Keratinocyte (primary cell): ENCODE measurements at regions not wholly inside any gene's neighbourhood (a gene's known extent, or its start where the extent isn't known, plus 50 kb on each side); places are given as distances from the start of the nearest gene placed in this dataset.

Source experiments
- DNase-seq: peaks from one replicate; pipeline ENCODE4 v3.0.0-alpha.2; 2011; ENCODE audit warnings: low read depth, missing footprints, low spot score
- FAIRE-seq: peaks from 2 replicates; lab custom pipeline; 2011; peaks lifted over from hg19 to GRCh38; lab: Jason Lieb, UNC
- H2AFZ ChIP-seq: 2 replicates; pipeline ENCODE4 v1.6.0; 2012; ENCODE audit warnings: low read length, control low read depth, inconsistent platforms; ENCODE audit not compliant: control insufficient read depth
- H3K27ac ChIP-seq: 2 replicates; pipeline ENCODE4 v1.5.1; 2011; ENCODE audit warnings: low read length; ENCODE audit not compliant: control insufficient read depth, insufficient read depth
- H3K27me3 ChIP-seq: 3 replicates; pipeline ENCODE4 v1.6.0; 2011; ENCODE audit warnings: low read length; ENCODE audit not compliant: control insufficient read depth, insufficient read depth; ENCODE audit errors: extremely low read depth
- H3K36me3 ChIP-seq, 2 experiments: 2 replicates in 1 of 2; 3 replicates in 1 of 2; pipeline ENCODE4 v1.5.1; 2011; ENCODE audit warnings: low read length in 2 of 2, mild to moderate bottlenecking in 1 of 2; ENCODE audit not compliant: control insufficient read depth in 2 of 2, insufficient read depth in 2 of 2; ENCODE audit errors: extremely low read depth in 1 of 2
- H3K4me1 ChIP-seq: 3 replicates; pipeline ENCODE4 v1.5.1; 2011; ENCODE audit warnings: low read length; ENCODE audit not compliant: control insufficient read depth, insufficient read depth; ENCODE audit errors: extremely low read depth
- H3K4me2 ChIP-seq: 3 replicates; pipeline ENCODE4 v1.6.0; 2011; ENCODE audit warnings: low read depth, low read length; ENCODE audit not compliant: control insufficient read depth, insufficient read depth; ENCODE audit errors: extremely low read depth
- H3K4me3 ChIP-seq, 3 experiments: fragments of 200-600 bp in 1 of 3; sonication (generic) in 1 of 3; 2 replicates in 2 of 3; 3 replicates in 1 of 3; pipeline ENCODE4 v1.5.1; 2011 to 2016; ENCODE audit warnings: low read length in 3 of 3, mild to moderate bottlenecking in 3 of 3, control low read depth in 2 of 3, inconsistent platforms in 1 of 3, low read depth in 1 of 3, mixed read lengths in 1 of 3, mixed run types in 1 of 3, moderate library complexity in 1 of 3; ENCODE audit not compliant: control insufficient read depth in 2 of 3, insufficient read depth in 2 of 3; ENCODE audit errors: extremely low read depth in 1 of 3
- H3K79me2 ChIP-seq: 2 replicates; pipeline ENCODE4 v1.6.0; 2012; ENCODE audit warnings: low read length; ENCODE audit not compliant: control insufficient read depth, insufficient read depth
- H3K9ac ChIP-seq: 3 replicates; pipeline ENCODE4 v1.6.0; 2011; ENCODE audit warnings: low read length; ENCODE audit not compliant: control insufficient read depth, insufficient read depth; ENCODE audit errors: extremely low read depth
- H3K9me1 ChIP-seq: 3 replicates; pipeline ENCODE4 v1.6.0; 2011; ENCODE audit warnings: low read length; ENCODE audit not compliant: control insufficient read depth, insufficient read depth; ENCODE audit errors: extremely low read depth
- H3K9me3 ChIP-seq: 2 replicates; pipeline ENCODE4 v1.5.1; 2012; ENCODE audit warnings: low read depth, low read length; ENCODE audit not compliant: control insufficient read depth
- H4K20me1 ChIP-seq: 3 replicates; pipeline ENCODE4 v1.6.0; 2011; ENCODE audit warnings: low read length; ENCODE audit not compliant: control insufficient read depth, insufficient read depth; ENCODE audit errors: extremely low read depth
- EZH2 ChIP-seq: IDR thresholded peaks from one replicate; pipeline ENCODE4 v1.6.1; 2012; ENCODE audit warnings: inconsistent platforms, mild to moderate bottlenecking, low read length, moderate library complexity
- dilution Hi-C: fragments of 300-500 bp; cut with MboI; formaldehyde crosslinking; loops from one replicate; pipeline ENCODE4 v1.7.0; 2020; ENCODE audit warnings: low sequenced_read_pairs; ENCODE audit not compliant: extremely low pct_ligation_motif_present
- TF ChIP-seq, protein P1 (sequence below), 3 experiments: IDR thresholded peaks in 1 of 3; conservative IDR thresholded peaks in 1 of 3; optimal IDR thresholded peaks in 1 of 3; 2 replicates in 2 of 3; 3 replicates in 1 of 3; pipeline versions ENCODE3 to v1.5.1; 2011; ENCODE audit warnings: low read length in 3 of 3, mild to moderate bottlenecking in 3 of 3, moderate library complexity in 2 of 3, control low read depth in 1 of 3, inconsistent platforms in 1 of 3; ENCODE audit not compliant: insufficient read depth in 2 of 3; ENCODE audit errors: extremely low read depth in 1 of 3

DNA sequence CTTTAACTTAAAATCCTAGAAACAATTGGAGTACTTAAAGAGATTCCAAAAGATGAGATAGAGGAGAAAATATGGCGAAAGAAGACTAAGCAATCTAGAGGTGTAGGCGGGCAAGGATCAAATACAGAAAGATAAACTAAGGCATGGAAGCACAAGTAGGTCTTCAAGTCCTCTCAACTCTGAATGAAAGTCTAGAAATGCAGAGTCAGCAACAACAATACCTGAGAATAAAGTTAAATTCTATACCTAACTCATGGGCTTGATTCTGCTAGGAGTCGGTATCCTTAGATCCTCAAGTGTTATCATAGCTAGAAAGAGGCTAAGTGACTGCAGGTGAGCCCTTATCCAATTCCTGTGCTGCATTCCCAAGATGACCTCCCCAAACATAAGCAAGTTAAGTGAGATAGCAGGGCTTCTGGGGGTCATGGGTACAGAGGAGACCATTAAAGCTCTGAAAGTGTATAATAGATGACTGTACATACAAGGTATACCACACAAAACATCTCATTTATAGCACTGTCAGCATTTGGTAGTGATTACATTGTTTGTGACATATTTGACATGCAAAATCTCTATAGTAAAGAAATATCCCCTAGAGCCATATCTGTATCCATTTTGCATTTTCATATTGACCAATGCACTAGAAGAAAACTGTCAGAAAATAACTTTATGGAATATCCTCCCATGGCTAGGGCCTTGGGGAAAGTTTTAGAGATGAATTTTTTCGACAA is 82.5 kb upstream of the ARID2 start:
- DNase-seq (no peak), FAIRE-seq (no peak)
- H3K9ac ChIP-seq = no peak overlapping the region
- peaks cover 11% of the 10 kb centered on the region for H3K4me1 ChIP-seq
- no peak overlapping the region for H3K4me2 ChIP-seq
- no peaks in the 10 kb centered on the region for H3K27me3 ChIP-seq
- H3K4me3 ChIP-seq = no peak overlapping the region
- no peak overlapping the region for H2AFZ ChIP-seq
- TF ChIP-seq EZH2 = no peak
- TF ChIP-seq, protein P1, sequence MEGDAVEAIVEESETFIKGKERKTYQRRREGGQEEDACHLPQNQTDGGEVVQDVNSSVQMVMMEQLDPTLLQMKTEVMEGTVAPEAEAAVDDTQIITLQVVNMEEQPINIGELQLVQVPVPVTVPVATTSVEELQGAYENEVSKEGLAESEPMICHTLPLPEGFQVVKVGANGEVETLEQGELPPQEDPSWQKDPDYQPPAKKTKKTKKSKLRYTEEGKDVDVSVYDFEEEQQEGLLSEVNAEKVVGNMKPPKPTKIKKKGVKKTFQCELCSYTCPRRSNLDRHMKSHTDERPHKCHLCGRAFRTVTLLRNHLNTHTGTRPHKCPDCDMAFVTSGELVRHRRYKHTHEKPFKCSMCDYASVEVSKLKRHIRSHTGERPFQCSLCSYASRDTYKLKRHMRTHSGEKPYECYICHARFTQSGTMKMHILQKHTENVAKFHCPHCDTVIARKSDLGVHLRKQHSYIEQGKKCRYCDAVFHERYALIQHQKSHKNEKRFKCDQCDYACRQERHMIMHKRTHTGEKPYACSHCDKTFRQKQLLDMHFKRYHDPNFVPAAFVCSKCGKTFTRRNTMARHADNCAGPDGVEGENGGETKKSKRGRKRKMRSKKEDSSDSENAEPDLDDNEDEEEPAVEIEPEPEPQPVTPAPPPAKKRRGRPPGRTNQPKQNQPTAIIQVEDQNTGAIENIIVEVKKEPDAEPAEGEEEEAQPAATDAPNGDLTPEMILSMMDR (optimal IDR thresholded peaks at IDR 0.05 in 1 of 3, IDR thresholded peaks at IDR 0.05 in 1 of 3, conservative IDR thresholded peaks at IDR 0.05 in 1 of 3; ENCODE audit: extremely low read depth in 1 of 3, insufficient read depth in 2 of 3, low read length in 3 of 3) = no peak
- no peaks in the 10 kb centered on the region for H3K9me3 ChIP-seq
- no peaks in the 10 kb centered on the region for H3K79me2 ChIP-seq
- dilution Hi-C loops = no loop called here
- no peaks in the 10 kb centered on the region for H3K9me1 ChIP-seq
- H4K20me1 ChIP-seq = no peaks in the 10 kb centered on the region
- H3K27ac ChIP-seq = no peak overlapping the region
- H3K36me3 ChIP-seq = no peaks in the 10 kb centered on the region

DNA sequence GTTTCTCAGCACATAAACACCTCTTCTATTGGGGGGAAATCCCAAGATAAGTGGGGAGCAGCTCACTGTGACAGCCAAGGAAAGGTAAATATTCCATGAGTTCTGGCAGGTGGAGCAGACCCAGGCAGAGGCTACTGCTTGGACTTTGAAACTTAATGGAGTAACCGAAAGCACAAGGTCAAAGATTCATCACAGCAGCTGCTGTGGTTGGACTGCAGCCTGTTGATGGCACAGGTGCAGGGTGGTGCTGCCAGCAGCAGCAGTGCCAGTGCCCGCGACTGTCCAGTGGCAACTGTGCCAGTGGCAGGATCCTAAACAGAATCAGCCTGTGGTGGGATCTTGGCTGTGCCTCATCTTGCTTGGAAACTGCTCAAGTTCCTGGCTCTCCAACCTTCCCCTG is 81.4 kb upstream of the ARID2 start:
- FAIRE-seq (no peak), DNase-seq (no peak)
- Histone ChIP-seq H3K27ac (no peak overlapping the region), H3K79me2 (no peaks in the 10 kb centered on the region), H3K9me1 (no peaks in the 10 kb centered on the region), H3K27me3 (no peaks in the 10 kb centered on the region), H3K4me2 (no peak overlapping the region), H3K9me3 (no peaks in the 10 kb centered on the region), H4K20me1 (no peaks in the 10 kb centered on the region), H3K9ac (no peak overlapping the region), H3K4me3 (no peak overlapping the region), H2AFZ (no peak overlapping the region), H3K4me1 (peaks cover 11% of the 10 kb centered on the region), H3K36me3 (no peaks in the 10 kb centered on the region)
- dilution Hi-C loops = no loop called here
- TF ChIP-seq, protein P1 (optimal IDR thresholded peaks at IDR 0.05 in 1 of 3, IDR thresholded peaks at IDR 0.05 in 1 of 3, conservative IDR thresholded peaks at IDR 0.05 in 1 of 3; ENCODE audit: extremely low read depth in 1 of 3, insufficient read depth in 2 of 3, low read length in 3 of 3) = no peak
- no peak for TF ChIP-seq EZH2
